ENCODE measurements at regions not wholly inside any gene's neighbourhood (a gene's known extent, or its start where the extent isn't known, plus 50 kb on each side); places are given as distances from the start of the nearest gene placed in this dataset.

GRCh38 chr2:121165038-121165542 is 119.9 kb downstream of the TFCP2L1 start:
- Histone ChIP-seq H3K27me3 (ENCODE audit: control insufficient read depth in 1 of 2, insufficient read depth in 2 of 2, low read length in 2 of 2) (no peaks in the 10 kb centered on the region), H3K9me3 (ENCODE audit: control insufficient read depth in 2 of 2, low read length in 2 of 2) (no peaks in the 10 kb centered on the region), H3K4me3 (ENCODE audit: low read length in 2 of 2) (no peak overlapping the region), H3K4me1 (ENCODE audit: control insufficient read depth, insufficient read depth, low read length) (no peaks in the 10 kb centered on the region), H3K27ac (ENCODE audit: low read length) (no peak overlapping the region), H3K36me3 (ENCODE audit: control insufficient read depth in 2 of 2, insufficient read depth in 2 of 2, low read length in 2 of 2) (no peaks in the 10 kb centered on the region), H3K9ac (ENCODE audit: low read length in 2 of 2) (no peak overlapping the region)
